HepG2 (cell line): ENCODE measurements at regions not wholly inside any gene's neighbourhood (a gene's known extent, or its start where the extent isn't known, plus 50 kb on each side); places are given as distances from the start of the nearest gene placed in this dataset.

Experiments used
- CENPX ChIP-seq: sonication (generic); formaldehyde crosslinking; IDR thresholded peaks from 2 replicates; pipeline ENCODE4 v1.9.0; 2021; ENCODE audit warnings: mild to moderate bottlenecking, missing genetic modification reagents, moderate library complexity
- CSRNP1 ChIP-seq: sonication (generic); formaldehyde crosslinking; IDR thresholded peaks from 2 replicates; pipeline ENCODE4 v1.8.1; 2023; ENCODE audit warnings: mild to moderate bottlenecking, missing genetic modification reagents
- CTCF ChIP-seq: sonication (generic); formaldehyde crosslinking; IDR thresholded peaks from 2 replicates; pipeline ENCODE4 v1.5.0; 2020; ENCODE audit warnings: mild to moderate bottlenecking, missing genetic modification reagents, moderate library complexity
- KDM3A ChIP-seq: IDR thresholded peaks from 2 replicates; pipeline ENCODE4 v1.6.1; 2018; ENCODE audit warnings: low read depth, missing compliant biosample characterization
- THAP7 ChIP-seq: sonication (generic); formaldehyde crosslinking; IDR thresholded peaks from 2 replicates; pipeline ENCODE4 v1.8.1; 2023; ENCODE audit warnings: mild to moderate bottlenecking, missing genetic modification reagents
- XRCC5 ChIP-seq: fragments of 200-400 bp; formaldehyde crosslinking; optimal IDR thresholded peaks from 2 replicates; pipeline ENCODE3; 2017; ENCODE audit warnings: mild to moderate bottlenecking, low read length
- TF ChIP-seq, protein P1 (sequence below), 2 experiments: sonication (generic) in 1 of 2; formaldehyde crosslinking in 1 of 2; IDR thresholded peaks; 2 replicates each; pipeline versions ENCODE4 v1.5.1 to v1.6.1; 2011 to 2020; ENCODE audit warnings: borderline replicate concordance in 1 of 2, low read depth in 1 of 2, low read length in 1 of 2, mild to moderate bottlenecking in 1 of 2, missing genetic modification reagents in 1 of 2, moderate library complexity in 1 of 2

DNA sequence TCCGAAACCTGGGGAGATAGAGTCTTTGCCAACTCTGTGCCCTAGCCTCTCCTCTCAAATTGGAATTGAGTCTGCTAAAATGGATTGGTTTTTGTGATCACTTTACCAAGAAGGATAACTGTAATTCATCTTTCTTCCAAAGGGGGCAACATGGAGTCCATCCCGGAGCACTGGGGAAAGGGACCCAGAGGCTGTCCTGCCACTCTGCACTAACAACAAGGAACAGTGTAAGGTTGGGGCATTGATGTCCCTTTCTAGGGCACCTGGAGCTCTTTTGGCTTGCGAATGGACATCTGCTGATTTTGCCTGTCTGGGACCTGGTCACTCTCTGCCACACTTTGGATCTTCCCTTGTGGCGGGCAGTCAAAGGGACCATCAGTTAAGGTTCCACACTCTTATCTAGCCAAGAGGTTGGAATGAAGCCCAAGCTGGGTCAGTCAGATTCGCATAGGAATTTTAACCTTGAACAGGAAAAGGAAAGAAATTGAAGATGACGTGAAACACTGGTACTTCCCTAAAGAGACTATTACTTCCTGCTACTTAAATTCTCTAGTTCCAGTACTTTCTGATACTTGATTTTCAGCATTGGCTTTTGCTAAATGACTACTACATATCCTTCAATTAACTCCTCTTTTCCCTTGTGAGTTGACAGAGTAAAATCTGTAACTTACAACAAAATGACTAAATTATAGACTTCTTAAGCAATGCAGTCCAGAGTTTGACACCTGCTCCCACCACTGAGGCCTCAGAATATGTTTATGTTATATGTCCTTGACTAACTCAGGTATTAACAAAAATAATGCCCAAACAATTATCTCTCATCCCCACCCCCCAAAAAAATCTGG is 64.7 kb upstream of the KLF7 start (continued):
- TF ChIP-seq, protein P1, sequence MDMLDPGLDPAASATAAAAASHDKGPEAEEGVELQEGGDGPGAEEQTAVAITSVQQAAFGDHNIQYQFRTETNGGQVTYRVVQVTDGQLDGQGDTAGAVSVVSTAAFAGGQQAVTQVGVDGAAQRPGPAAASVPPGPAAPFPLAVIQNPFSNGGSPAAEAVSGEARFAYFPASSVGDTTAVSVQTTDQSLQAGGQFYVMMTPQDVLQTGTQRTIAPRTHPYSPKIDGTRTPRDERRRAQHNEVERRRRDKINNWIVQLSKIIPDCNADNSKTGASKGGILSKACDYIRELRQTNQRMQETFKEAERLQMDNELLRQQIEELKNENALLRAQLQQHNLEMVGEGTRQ (IDR thresholded peaks at IDR 0.05; ENCODE audit: low read depth, low read length) = no peak
- TF ChIP-seq, protein P1 (CRISPR knock-in tag; IDR thresholded peaks at IDR 0.05; ENCODE audit: borderline replicate concordance) = no peak
- peak; percentile 57 for TF ChIP-seq CTCF (CRISPR knock-in tag)
- peak; percentile 40 for TF ChIP-seq XRCC5
- no peak for TF ChIP-seq CENPX (CRISPR knock-in tag)
- TF ChIP-seq CSRNP1 (CRISPR knock-in tag) = no peak
- TF ChIP-seq KDM3A (CRISPR knock-in tag) = no peak
- TF ChIP-seq THAP7 (CRISPR knock-in tag) = 0 out of 2 replicates have a peak, but pooled peaks have one; percentile 48
